H7 (cell line): ENCODE measurements at regions not wholly inside any gene's neighbourhood (a gene's known extent, or its start where the extent isn't known, plus 50 kb on each side); places are given as distances from the start of the nearest gene placed in this dataset.

Experiments used
- DNase-seq: peaks from one replicate; pipeline ENCODE4 v3.0.0; 2012
- H3K27me3 ChIP-seq: 2 replicates; pipeline ENCODE4 v1.6.0; 2011; ENCODE audit warnings: mild to moderate bottlenecking, low read length; ENCODE audit not compliant: control insufficient read depth, insufficient read depth
- H3K36me3 ChIP-seq: replicated peaks from 2 replicates; pipeline ENCODE4 v1.5.1; 2011; ENCODE audit warnings: low read length; ENCODE audit not compliant: control insufficient read depth, insufficient read depth
- H3K4me3 ChIP-seq: 2 replicates; pipeline ENCODE4 v1.5.1; 2011; ENCODE audit warnings: low read depth, mild to moderate bottlenecking, control low read depth, low read length, moderate library complexity; ENCODE audit not compliant: insufficient read depth

DNA sequence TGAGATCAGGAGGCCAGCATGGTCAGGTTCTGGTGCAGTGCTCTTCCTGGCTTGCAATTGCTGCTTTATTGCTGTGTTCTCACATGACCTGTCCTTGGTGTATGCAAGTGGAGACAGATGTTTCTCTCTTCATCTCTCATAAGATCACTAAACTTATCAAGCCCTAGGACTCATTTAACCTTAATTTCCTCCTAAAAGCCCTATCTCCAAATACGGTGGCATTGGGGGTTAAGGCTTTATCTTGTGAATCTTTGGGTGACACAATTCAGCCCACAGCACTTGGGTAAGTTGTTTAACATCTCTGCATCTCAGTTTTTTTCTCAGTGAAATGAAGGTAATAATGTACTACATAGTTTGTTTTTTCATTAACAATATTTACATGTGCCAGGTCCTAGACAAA is 152.4 kb downstream of the RWDD3 start:
- H3K27me3 ChIP-seq: no peaks in the 10 kb centered on the region
- no peaks in the 10 kb centered on the region for H3K36me3 ChIP-seq
- H3K4me3 ChIP-seq: no peak overlapping the region
- DNase-seq: no peak

DNA sequence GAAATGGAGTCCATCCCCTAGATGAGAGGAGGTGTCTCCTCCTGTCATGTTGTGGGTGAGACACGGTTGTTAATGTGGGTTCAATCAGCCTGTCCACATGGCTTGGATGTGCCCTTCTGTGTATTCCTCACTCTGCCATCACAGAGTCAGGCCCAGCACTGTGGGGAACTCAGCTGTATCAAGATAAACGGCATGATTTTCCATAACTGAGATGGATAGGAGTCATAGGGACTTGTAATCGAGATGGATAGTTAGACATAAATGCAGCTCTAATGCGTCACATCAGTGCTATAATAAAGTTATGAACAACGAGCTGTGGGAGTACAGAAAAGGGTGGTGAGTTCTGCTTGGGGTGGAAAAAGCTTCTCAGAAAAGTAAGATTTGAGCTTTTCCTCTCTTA is 152.9 kb downstream of the RWDD3 start:
- no peak for DNase-seq
- no peak overlapping the region for H3K4me3 ChIP-seq
- no peaks in the 10 kb centered on the region for H3K36me3 ChIP-seq
- H3K27me3 ChIP-seq: no peaks in the 10 kb centered on the region

GRCh38 chr1:95388031-95388430 is 154.0 kb downstream of the RWDD3 start:
- no peaks in the 10 kb centered on the region for H3K36me3 ChIP-seq
- H3K4me3 ChIP-seq: no peak overlapping the region
- DNase-seq: no peak
- no peaks in the 10 kb centered on the region for H3K27me3 ChIP-seq

GRCh38 chr1:95393434-95393833 is 159.4 kb downstream of the RWDD3 start:
- no peak for DNase-seq
- H3K4me3 ChIP-seq: no peak overlapping the region
- H3K36me3 ChIP-seq: no peaks in the 10 kb centered on the region
- H3K27me3 ChIP-seq: no peaks in the 10 kb centered on the region

- Histone ChIP-seq H3K27me3 (no peaks in the 10 kb centered on the region), H3K4me3 (no peak overlapping the region), H3K36me3 (no peaks in the 10 kb centered on the region)
- DNase-seq: no peak
These were observed 162.5 kb downstream of the RWDD3 start for GRCh38 chr1:95396557-95396956.

GRCh38 chr1:95402780-95403179 is 168.8 kb downstream of the RWDD3 start:
- DNase-seq: no peak
- no peak overlapping the region for H3K4me3 ChIP-seq
- H3K27me3 ChIP-seq: no peaks in the 10 kb centered on the region
- H3K36me3 ChIP-seq: no peaks in the 10 kb centered on the region

DNA sequence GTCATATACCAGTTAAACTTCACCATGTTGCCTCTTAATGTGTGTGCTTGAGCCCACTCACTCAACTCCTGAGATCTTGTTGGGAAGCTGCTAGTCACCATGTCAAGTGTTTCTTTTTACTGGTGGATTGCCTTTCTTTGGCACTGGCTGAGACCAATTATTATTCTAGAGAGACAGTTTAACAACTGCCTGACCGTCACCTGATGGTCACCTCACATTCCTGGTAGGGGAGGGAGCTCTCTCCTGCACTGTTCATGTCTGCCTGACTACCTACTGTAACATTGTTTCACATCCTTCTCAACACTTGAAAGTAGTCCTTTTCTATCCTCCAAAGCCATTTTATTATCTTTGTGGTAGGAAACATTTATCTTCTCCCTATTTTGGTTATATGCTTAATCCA is 172.3 kb downstream of the RWDD3 start:
- H3K36me3 ChIP-seq: no peaks in the 10 kb centered on the region

GRCh38 chr1:95407131-95407885 is 173.3 kb downstream of the RWDD3 start:
- DNase-seq: peak; percentile 3
- no peak overlapping the region for H3K4me3 ChIP-seq
- no peaks in the 10 kb centered on the region for H3K36me3 ChIP-seq
- H3K27me3 ChIP-seq: no peaks in the 10 kb centered on the region

More for the DNA sequence above, 172.3 kb downstream of the RWDD3 start:
- H3K4me3 ChIP-seq: no peak overlapping the region
- no peak for DNase-seq
- H3K27me3 ChIP-seq: no peaks in the 10 kb centered on the region

- no peaks in the 10 kb centered on the region for H3K27me3 ChIP-seq
- DNase-seq: peak; percentile 8
- H3K36me3 ChIP-seq: no peaks in the 10 kb centered on the region
- no peak overlapping the region for H3K4me3 ChIP-seq
These were observed 173.9 kb downstream of the RWDD3 start for GRCh38 chr1:95407886-95408291.

DNA sequence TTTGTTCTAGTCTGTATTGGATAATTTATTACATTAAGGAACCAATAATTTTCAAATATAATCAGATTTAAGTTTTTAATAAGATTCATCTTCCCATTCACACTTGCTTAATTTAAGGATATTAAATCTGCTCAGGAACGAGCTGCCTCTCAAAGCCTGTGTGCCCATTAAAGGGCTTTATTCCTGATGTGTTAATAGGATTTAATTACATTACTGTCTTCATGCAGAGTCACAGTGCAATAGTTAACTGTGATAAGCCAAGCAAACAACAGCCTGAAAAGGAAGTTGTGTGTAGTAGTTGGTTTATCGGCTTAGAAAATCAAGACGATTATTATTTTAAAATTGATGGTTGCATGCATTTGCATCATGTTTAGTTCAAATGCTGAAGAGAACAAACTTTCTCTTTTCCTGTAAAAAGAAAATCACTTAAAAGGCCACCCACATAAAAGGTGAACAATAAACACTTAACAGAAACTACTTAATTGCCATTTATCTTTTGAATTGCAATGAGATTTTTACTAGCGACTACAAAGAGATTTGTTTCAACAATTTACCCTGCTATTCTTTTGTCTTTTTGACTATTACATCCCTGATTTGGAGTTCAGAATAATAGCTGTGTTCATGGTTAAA is 174.6 kb downstream of the RWDD3 start:
- no peak overlapping the region for H3K4me3 ChIP-seq
- H3K36me3 ChIP-seq: no peaks in the 10 kb centered on the region
- DNase-seq: no peak
- no peaks in the 10 kb centered on the region for H3K27me3 ChIP-seq

- H3K27me3 ChIP-seq: no peaks in the 10 kb centered on the region
- H3K4me3 ChIP-seq: no peak overlapping the region
- no peaks in the 10 kb centered on the region for H3K36me3 ChIP-seq
- DNase-seq: no peak
These were observed 175.3 kb downstream of the RWDD3 start for GRCh38 chr1:95409276-95409675.

- Histone ChIP-seq H3K27me3 (no peaks in the 10 kb centered on the region), H3K4me3 (no peak overlapping the region), H3K36me3 (no peaks in the 10 kb centered on the region)
- no peak for DNase-seq
These were observed 175.9 kb downstream of the RWDD3 start for GRCh38 chr1:95409901-95410300.

DNA sequence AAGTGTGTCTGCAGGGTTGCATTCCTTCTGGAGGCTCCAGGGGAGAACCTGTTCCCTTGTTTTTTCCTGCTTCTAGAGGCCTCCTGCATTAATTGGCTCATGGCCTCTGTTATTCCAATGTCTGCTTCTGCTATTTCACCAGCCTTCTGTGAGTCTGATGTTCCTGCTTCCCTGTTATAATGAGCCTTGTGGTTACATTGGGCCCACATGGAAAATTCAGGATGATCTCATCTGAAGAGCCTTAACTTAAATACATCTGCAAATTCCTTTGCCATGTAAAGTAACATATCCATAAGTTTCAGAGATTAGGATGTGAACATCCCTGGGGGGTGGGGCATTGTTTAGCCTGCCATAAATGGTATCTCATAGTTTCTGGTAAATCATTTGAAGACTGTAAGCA is 181.1 kb downstream of the RWDD3 start:
- no peaks in the 10 kb centered on the region for H3K27me3 ChIP-seq
- H3K36me3 ChIP-seq: no peaks in the 10 kb centered on the region
- no peak for DNase-seq
- no peak overlapping the region for H3K4me3 ChIP-seq

- no peak overlapping the region for H3K4me3 ChIP-seq
- no peaks in the 10 kb centered on the region for H3K27me3 ChIP-seq
- no peak for DNase-seq
- H3K36me3 ChIP-seq: no peaks in the 10 kb centered on the region
These were observed 192.8 kb downstream of the RWDD3 start for GRCh38 chr1:95426772-95427171.

- H3K36me3 ChIP-seq: no peaks in the 10 kb centered on the region
- H3K4me3 ChIP-seq: no peak overlapping the region
- H3K27me3 ChIP-seq: no peaks in the 10 kb centered on the region
- DNase-seq: no peak
These were observed 193.5 kb downstream of the RWDD3 start for GRCh38 chr1:95427525-95427924.
